Nephron progenitor cell (in vitro differentiated cells): ENCODE measurements at regions not wholly inside any gene's neighbourhood (a gene's known extent, or its start where the extent isn't known, plus 50 kb on each side); places are given as distances from the start of the nearest gene placed in this dataset.
"Not testable (repeated sequence)": the region's sequence is repeated elsewhere in the genome, so short reads cannot be mapped to it uniquely, and the experiment has no call there.

Experiments
- DNase-seq: peaks from one replicate; pipeline ENCODE4 v3.0.0; 2021
- H3K27ac Mint-ChIP-seq: 2 replicates; pipeline ENCODE4 v1.8.0; 2021; ENCODE audit warnings: mild to moderate bottlenecking, moderate library complexity, mixed read lengths
- H3K27me3 Mint-ChIP-seq: 2 replicates; pipeline ENCODE4 v1.8.0; 2021; ENCODE audit warnings: mild to moderate bottlenecking, low read depth, mixed read lengths; ENCODE audit not compliant: poor library complexity
- H3K36me3 Mint-ChIP-seq: 2 replicates; pipeline ENCODE4 v1.8.0; 2021; ENCODE audit warnings: low read depth, mixed read lengths
- H3K4me1 Mint-ChIP-seq: 2 replicates; pipeline ENCODE4 v1.8.0; 2021; ENCODE audit warnings: mixed read lengths
- H3K4me3 Mint-ChIP-seq: 2 replicates; pipeline ENCODE4 v1.8.0; 2021; ENCODE audit warnings: mild to moderate bottlenecking, moderate library complexity, mixed read lengths
- H3K9me3 Mint-ChIP-seq: 2 replicates; pipeline ENCODE4 v1.8.0; 2021; ENCODE audit warnings: mild to moderate bottlenecking, moderate library complexity, mixed read lengths
- TF ChIP-seq, protein P1 (sequence below): fragments of 200-600 bp; sonication (generic); IDR thresholded peaks from 2 replicates; pipeline ENCODE4 v1.5.0; 2021; ENCODE audit warnings: antibody characterized with exemption

DNA sequence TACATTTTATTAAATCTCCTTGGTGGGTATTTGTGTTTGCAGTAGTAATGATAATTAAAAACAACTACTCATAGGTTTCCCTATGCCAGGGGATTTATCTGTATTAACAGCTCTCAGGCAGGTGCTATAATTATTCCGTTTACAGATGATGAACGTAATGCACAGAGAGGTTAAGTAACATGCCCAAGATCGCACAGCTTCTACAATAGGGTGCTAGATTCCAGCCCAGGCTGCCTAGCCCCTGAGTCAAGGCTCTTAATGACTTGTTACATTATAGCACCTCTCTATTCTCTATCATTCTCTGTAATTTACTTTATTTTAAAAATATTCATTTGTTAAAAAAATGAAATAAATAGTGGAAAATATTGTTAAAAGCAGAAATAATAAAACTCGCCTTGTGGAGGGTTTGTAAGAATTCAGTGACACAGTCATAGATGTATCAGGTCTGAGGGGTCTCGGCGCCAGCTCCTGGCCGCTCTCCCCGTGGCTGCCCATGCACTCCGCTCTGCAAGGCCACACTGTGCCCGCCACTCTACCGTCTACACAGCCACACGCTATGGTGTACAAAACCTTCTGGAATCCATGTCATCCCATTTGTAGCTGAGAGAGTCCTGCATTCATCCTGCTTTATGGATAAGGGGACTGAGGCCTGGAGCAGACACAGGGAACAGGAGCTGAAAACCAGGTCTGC, 562.2 kb downstream of the MATN1 start:
- Mint-ChIP-seq H3K36me3 (no peaks in the 10 kb centered on the region), H3K27me3 (peaks cover 15% of the 10 kb centered on the region), H3K9me3 (peaks cover 6% of the 10 kb centered on the region), H3K27ac (no peak overlapping the region), H3K4me1 (peaks cover 32% of the 10 kb centered on the region), H3K4me3 (no peak overlapping the region)
- no peak for DNase-seq
- TF ChIP-seq, protein P1, sequence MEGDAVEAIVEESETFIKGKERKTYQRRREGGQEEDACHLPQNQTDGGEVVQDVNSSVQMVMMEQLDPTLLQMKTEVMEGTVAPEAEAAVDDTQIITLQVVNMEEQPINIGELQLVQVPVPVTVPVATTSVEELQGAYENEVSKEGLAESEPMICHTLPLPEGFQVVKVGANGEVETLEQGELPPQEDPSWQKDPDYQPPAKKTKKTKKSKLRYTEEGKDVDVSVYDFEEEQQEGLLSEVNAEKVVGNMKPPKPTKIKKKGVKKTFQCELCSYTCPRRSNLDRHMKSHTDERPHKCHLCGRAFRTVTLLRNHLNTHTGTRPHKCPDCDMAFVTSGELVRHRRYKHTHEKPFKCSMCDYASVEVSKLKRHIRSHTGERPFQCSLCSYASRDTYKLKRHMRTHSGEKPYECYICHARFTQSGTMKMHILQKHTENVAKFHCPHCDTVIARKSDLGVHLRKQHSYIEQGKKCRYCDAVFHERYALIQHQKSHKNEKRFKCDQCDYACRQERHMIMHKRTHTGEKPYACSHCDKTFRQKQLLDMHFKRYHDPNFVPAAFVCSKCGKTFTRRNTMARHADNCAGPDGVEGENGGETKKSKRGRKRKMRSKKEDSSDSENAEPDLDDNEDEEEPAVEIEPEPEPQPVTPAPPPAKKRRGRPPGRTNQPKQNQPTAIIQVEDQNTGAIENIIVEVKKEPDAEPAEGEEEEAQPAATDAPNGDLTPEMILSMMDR: no peak

DNA sequence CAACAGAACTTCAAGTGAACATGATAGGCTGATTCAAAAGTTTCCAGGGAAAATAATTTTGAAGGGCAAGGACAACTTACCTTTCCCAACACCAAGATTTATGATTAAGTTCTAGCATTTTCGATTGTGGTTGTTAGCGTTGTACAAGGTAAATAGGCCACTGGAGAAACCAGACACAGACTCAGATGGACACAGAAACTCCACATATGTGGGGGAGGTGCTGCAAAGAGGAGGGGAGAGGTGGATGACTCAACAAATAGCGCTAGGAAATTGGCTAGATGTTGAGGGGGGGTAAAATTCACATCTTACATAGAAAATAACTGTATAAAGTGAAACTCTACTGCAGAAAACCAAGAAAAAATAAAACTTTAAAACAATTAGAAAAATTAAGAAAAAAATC, 564.4 kb downstream of the MATN1 start:
- TF ChIP-seq, protein P1: no peak
- H3K27me3 Mint-ChIP-seq: peaks cover 12% of the 10 kb centered on the region
- H3K27ac Mint-ChIP-seq: peak overlapping the region; percentile 72
- H3K4me1 Mint-ChIP-seq: peaks cover 21% of the 10 kb centered on the region
- peaks cover 21% of the 10 kb centered on the region for H3K9me3 Mint-ChIP-seq
- H3K36me3 Mint-ChIP-seq: no peaks in the 10 kb centered on the region
- DNase-seq: no peak
- no peak overlapping the region for H3K4me3 Mint-ChIP-seq

DNA sequence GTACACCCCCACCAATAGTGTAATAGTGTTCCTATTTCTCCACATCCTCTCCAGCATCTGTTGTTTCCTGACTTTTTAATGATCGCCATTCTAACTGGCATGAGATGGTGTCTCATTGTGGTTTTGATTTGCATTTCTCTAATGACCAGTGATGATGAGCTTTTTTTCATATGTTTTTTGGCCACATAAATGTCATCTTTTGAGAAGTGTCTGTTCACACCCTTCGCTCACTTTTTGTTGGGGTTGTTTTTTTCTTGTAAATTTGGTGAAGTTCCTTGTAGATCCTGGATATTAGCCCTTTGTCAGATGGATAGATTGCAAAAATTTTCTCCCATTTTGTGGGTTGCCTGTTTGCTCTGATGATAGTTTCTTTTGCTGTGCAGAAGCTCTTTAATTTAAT, 567.7 kb downstream of the MATN1 start:
- not testable (repeated sequence) for DNase-seq, H3K27me3 Mint-ChIP-seq, H3K36me3 Mint-ChIP-seq, H3K4me3 Mint-ChIP-seq, H3K27ac Mint-ChIP-seq
- Mint-ChIP-seq H3K4me1 (peaks cover 21% of the 10 kb centered on the region), H3K9me3 (peaks cover 37% of the 10 kb centered on the region)

DNA sequence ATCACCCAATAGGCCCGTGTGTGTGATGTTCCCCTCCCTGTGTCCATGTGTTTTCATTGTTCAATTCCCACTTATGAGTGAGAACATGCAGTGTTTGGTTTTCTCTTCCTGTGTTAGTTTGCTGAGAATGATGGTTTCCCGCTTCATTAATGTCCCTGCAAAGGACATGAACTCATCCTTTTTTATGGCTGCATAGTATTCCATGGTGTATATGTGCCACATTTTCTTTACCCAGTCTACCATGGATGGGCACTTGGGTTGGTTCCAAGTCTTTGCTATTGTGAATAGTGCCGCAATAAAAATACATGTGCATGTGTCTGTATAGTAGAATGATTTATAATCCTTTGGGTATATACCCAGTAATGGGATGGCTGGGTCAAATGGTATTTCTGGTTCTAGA, 568.1 kb downstream of the MATN1 start:
- H3K4me1 Mint-ChIP-seq: peaks cover 21% of the 10 kb centered on the region
- H3K27me3 Mint-ChIP-seq, H3K36me3 Mint-ChIP-seq, DNase-seq, H3K4me3 Mint-ChIP-seq, H3K27ac Mint-ChIP-seq: not testable (repeated sequence)
- peaks cover 40% of the 10 kb centered on the region for H3K9me3 Mint-ChIP-seq

DNA sequence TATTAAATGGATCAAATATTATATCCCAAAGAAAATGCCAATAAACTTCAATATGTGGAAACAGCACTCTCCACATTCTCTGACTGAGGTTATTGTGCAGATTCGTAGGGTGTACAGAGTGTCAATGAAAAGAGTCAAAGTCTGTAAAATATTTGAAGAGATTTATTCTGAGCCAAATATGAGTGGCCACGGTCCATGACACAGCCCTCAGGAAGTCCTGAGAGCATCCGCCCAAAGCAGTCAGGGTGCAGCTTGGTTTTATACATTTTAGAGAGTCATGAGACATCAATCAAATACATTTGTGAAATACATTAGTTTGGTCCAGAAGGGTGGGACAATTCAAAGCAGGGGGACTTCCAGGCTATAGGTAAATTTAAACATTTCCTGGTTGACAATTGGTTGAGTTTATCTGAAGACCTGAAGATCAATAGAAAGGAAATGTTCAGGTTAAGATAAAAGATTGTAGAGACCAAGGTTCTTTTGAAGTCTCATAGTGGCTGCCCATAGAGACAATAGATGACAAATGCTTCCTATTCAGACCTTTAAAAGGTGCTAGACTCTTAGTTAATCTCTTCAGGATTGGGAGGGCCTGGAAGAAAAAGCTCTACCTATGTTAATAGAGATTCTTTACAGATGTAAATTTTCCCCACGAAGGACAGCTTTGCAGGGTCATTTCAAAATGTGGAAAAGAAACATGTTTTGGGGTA, 569.5 kb downstream of the MATN1 start:
- peaks cover 43% of the 10 kb centered on the region for H3K9me3 Mint-ChIP-seq
- H3K36me3 Mint-ChIP-seq: no peaks in the 10 kb centered on the region
- H3K4me1 Mint-ChIP-seq: peaks cover 8% of the 10 kb centered on the region
- H3K27me3 Mint-ChIP-seq: peaks cover 10% of the 10 kb centered on the region
- H3K27ac Mint-ChIP-seq: no peak overlapping the region
- TF ChIP-seq, protein P1: no peak
- no peak for DNase-seq
- H3K4me3 Mint-ChIP-seq: no peak overlapping the region

DNA sequence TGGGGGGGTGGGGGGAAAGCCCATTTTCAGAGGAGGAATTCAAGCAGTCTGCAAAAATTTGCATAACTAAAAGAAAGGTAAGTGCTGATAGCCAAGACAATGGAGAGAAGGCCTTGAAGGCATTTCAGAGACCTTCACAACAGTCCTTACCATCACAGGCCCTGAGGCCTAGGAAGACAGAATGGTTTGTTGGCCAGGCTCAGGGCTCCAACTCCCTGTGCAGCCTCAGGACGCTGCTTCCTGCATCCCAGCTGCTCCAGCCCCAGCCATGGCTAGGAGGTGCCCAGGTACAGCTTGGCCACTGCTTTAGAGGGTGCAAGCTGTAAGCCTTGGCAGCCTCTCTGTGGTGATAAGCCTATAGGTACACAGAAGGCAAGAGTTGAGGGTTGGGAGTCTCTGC, 571.6 kb downstream of the MATN1 start:
- H3K27me3 Mint-ChIP-seq: peaks cover 12% of the 10 kb centered on the region
- no peaks in the 10 kb centered on the region for H3K4me1 Mint-ChIP-seq
- no peak overlapping the region for H3K27ac Mint-ChIP-seq
- TF ChIP-seq, protein P1: no peak
- no peaks in the 10 kb centered on the region for H3K36me3 Mint-ChIP-seq
- DNase-seq: no peak
- no peak overlapping the region for H3K4me3 Mint-ChIP-seq
- H3K9me3 Mint-ChIP-seq: peaks cover 43% of the 10 kb centered on the region

DNA sequence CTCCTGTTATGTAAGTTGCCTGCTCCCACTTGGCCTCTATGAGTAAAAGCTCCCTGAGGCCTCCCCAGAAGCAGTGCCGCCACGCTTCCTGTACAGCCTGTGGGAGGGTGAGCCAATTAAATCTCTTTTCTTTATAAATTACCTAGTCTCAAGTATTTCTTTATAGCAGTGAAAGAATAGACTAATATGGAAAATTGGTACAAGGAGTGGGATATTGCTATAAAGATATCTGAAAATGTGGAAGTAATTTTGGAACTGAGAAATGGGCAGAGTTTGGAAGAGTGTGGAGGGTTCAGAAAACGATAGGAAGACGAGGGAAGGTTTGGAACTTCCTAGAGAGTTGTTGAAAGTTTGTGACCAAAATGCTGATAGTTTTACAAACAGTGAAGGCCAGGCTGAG, 572.3 kb downstream of the MATN1 start:
- no peaks in the 10 kb centered on the region for H3K36me3 Mint-ChIP-seq
- peaks cover 4% of the 10 kb centered on the region for H3K4me1 Mint-ChIP-seq
- TF ChIP-seq, protein P1: no peak
- H3K27me3 Mint-ChIP-seq: peaks cover 10% of the 10 kb centered on the region
- peaks cover 37% of the 10 kb centered on the region for H3K9me3 Mint-ChIP-seq
- no peak for DNase-seq
- H3K4me3 Mint-ChIP-seq: no peak overlapping the region
- no peak overlapping the region for H3K27ac Mint-ChIP-seq
